ENCODE measurements at regions not wholly inside any gene's neighbourhood (a gene's known extent, or its start where the extent isn't known, plus 50 kb on each side); places are given as distances from the start of the nearest gene placed in this dataset.
"Not testable (repeated sequence)": the region's sequence is repeated elsewhere in the genome, so short reads cannot be mapped to it uniquely, and the experiment has no call there.

DNA sequence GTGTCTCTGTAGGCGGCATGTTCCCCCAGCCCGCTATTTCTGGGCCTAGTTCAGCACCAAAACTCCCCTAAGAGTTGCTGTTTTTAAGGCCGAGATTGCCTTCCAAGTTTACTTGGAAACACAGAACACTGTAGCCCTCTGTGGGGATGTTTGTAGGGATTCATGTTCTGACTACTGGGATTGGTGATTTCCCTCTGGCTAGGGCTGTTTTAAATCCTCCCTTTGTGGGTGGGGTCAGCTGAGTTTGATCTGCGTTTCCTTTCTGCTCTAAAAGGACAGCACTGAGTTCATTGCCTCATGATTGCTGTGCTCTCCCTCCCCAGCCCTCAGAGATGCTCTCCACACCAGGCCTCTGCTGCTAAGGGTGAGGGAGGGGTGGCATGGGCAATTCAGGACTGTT lies 640.6 kb upstream of the DPPA4 start:
- Mint-ChIP-seq H3K4me3 (no peak overlapping the region), H3K9me3 (peaks cover 4% of the 10 kb centered on the region), H3K4me1 (no peaks in the 10 kb centered on the region), H3K36me3 (ENCODE audit: low read depth) (no peaks in the 10 kb centered on the region), H3K27ac (no peak overlapping the region), H3K27me3 (no peaks in the 10 kb centered on the region)
- intact Hi-C loops (cut with micrococcal nuclease), result no loop called here
- DNase-seq, result no peak

DNA sequence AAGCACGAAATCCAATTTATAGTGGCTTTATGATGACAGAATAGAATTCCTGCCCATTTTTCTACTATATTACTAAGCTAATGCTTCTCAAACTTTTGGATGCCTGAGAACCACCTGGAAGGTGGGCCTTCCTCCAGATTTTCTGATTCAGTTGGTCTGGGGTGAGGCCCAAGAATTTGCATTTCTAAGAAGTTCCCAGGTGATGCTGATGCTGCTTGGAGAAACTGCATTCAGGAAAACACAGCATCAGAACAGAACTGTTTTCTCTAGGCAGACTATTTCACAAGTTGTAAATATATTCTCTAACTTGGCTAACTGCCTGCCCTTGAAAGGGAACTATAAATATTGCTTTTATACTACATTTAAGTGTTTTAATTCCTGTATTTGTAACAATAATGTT lies 644.9 kb upstream of the DPPA4 start:
- no peak for DNase-seq
- H3K4me1 Mint-ChIP-seq, result no peaks in the 10 kb centered on the region
- H3K27ac Mint-ChIP-seq, result no peak overlapping the region
- intact Hi-C loops (cut with micrococcal nuclease), result no loop called here
- no peak overlapping the region for H3K4me3 Mint-ChIP-seq
- no peaks in the 10 kb centered on the region for H3K36me3 Mint-ChIP-seq (ENCODE audit: low read depth)
- no peaks in the 10 kb centered on the region for H3K9me3 Mint-ChIP-seq
- no peaks in the 10 kb centered on the region for H3K27me3 Mint-ChIP-seq

DNA sequence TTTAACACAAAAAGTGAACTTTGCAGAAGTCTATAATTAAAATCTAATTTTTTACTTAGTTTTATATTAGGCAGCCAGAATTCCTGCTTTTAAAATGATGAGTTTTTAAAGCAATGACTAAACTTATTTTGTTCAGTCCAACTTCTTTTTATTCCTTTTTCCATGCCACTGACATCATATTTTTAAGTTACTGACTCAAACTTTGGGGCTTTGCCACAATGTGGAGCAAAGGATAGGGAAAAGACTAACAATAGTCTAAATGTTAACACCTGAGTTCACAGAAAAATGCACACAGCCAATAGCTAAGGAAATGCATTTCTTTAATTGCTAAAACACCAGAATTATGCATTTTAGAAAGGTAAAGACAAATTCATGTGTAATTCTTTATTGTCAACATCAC lies 647.6 kb upstream of the DPPA4 start:
- no peaks in the 10 kb centered on the region for H3K4me1 Mint-ChIP-seq
- DNase-seq, result no peak
- no peak overlapping the region for H3K4me3 Mint-ChIP-seq
- H3K27me3 Mint-ChIP-seq, result no peaks in the 10 kb centered on the region
- no peak overlapping the region for H3K27ac Mint-ChIP-seq
- H3K9me3 Mint-ChIP-seq, result no peaks in the 10 kb centered on the region
- no peaks in the 10 kb centered on the region for H3K36me3 Mint-ChIP-seq (ENCODE audit: low read depth)
- intact Hi-C loops (cut with micrococcal nuclease), result no loop called here

DNA sequence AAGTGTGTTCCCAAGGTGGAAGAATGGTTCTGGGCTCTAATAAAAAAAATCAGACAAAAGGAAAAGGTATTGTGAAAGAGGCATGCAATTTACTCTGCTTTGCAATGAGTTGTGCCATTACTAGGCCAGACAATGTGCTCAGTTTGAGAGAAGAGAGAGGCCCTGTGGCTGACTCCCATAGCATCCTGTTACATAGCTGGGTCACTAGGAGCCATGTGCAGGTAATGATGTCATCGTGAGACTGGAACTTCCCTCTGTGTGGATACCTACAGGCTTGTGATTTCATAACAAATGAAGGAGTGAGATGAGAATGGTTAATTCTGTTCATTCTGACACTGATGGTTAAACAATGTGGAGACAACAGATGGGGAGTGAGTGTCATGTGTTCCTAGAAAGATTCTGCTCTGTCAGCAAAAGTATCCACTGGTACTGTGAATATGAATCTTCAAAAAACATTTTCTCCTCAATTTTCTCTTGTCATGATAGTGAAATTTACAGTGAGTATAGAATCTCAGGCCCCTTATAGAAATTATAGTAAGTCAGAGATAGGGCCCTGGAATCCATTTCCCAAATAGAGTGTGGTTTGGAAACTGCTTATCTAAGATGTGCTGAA lies 648.7 kb upstream of the DPPA4 start:
- Mint-ChIP-seq H3K9me3 (no peaks in the 10 kb centered on the region), H3K4me1 (no peaks in the 10 kb centered on the region), H3K36me3 (ENCODE audit: low read depth) (no peaks in the 10 kb centered on the region), H3K4me3 (no peak overlapping the region), H3K27me3 (no peaks in the 10 kb centered on the region), H3K27ac (no peak overlapping the region)
- no peak for DNase-seq
- intact Hi-C loops (cut with micrococcal nuclease), result no loop called here

- peaks cover 5% of the 10 kb centered on the region for H3K9me3 Mint-ChIP-seq
- H3K27me3 Mint-ChIP-seq, result no peaks in the 10 kb centered on the region
- no peak overlapping the region for H3K27ac Mint-ChIP-seq
- no peak for DNase-seq
- H3K4me3 Mint-ChIP-seq, result no peak overlapping the region
- H3K4me1 Mint-ChIP-seq, result no peaks in the 10 kb centered on the region
- H3K36me3 Mint-ChIP-seq (ENCODE audit: low read depth), result no peaks in the 10 kb centered on the region
- intact Hi-C loops (cut with micrococcal nuclease), result no loop called here
These were observed 657.5 kb upstream of the DPPA4 start for GRCh38 chr3:109994853-109995252.

DNA sequence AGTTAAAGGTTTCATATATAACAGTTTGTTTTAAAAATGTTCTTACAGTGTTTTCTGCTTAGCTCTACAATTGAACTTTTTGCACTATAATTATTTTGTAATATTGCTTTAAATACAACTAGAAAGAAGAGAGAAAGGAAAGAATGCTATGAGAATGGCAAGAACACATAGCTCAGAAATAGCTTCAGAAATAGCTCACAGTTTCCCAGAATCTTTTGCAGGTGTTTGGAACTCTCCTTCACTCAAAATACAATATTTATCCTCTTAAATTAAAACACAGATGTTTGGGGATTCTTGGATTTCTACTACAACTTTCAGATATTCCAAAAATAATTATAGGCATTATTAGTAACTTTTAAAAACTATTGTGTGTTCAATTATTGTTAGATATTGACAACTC lies 658.0 kb upstream of the DPPA4 start:
- Mint-ChIP-seq H3K36me3 (ENCODE audit: low read depth) (no peaks in the 10 kb centered on the region), H3K27me3 (no peaks in the 10 kb centered on the region), H3K4me1 (no peaks in the 10 kb centered on the region), H3K27ac (no peak overlapping the region), H3K9me3 (peaks cover 5% of the 10 kb centered on the region), H3K4me3 (no peak overlapping the region)
- intact Hi-C loops (cut with micrococcal nuclease), result no loop called here
- no peak for DNase-seq

DNA sequence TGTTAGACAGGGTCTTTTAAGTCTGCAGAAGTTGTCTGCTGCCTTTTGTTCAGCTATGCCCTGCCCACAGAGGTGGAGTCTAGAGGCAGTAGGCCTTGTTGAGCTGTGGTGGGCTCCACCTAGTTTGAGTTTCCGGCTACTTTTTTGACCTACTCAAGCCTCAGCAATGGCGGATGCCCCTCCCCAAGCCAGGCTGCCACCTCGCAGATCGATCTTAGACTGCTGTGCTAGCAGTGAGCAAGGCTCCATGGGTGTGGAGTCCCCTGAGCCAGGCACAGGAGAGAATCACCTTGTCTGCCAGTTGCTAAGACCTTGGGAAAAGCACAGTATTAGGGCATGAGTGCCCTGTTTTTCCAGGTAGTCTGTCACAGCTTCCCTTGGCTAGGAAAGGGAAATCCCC lies 664.6 kb upstream of the DPPA4 start:
- H3K27me3 Mint-ChIP-seq; DNase-seq; H3K4me3 Mint-ChIP-seq; H3K4me1 Mint-ChIP-seq; H3K27ac Mint-ChIP-seq; H3K36me3 Mint-ChIP-seq (ENCODE audit: low read depth); intact Hi-C loops (cut with micrococcal nuclease); H3K9me3 Mint-ChIP-seq: not testable (repeated sequence)

GRCh38 chr3:110006913-110007312 lies 669.6 kb upstream of the DPPA4 start:
- Mint-ChIP-seq H3K27ac (no peak overlapping the region), H3K4me3 (no peak overlapping the region), H3K36me3 (ENCODE audit: low read depth) (no peaks in the 10 kb centered on the region), H3K9me3 (peaks cover 3% of the 10 kb centered on the region), H3K4me1 (no peaks in the 10 kb centered on the region), H3K27me3 (no peaks in the 10 kb centered on the region)
- intact Hi-C loops (cut with micrococcal nuclease), result no loop called here
- no peak for DNase-seq

- intact Hi-C loops (cut with micrococcal nuclease), result no loop called here
- no peaks in the 10 kb centered on the region for H3K4me1 Mint-ChIP-seq
- no peak overlapping the region for H3K4me3 Mint-ChIP-seq
- H3K27me3 Mint-ChIP-seq, result no peaks in the 10 kb centered on the region
- no peak for DNase-seq
- peaks cover 10% of the 10 kb centered on the region for H3K9me3 Mint-ChIP-seq
- no peaks in the 10 kb centered on the region for H3K36me3 Mint-ChIP-seq (ENCODE audit: low read depth)
- no peak overlapping the region for H3K27ac Mint-ChIP-seq
These were observed 678.1 kb upstream of the DPPA4 start for GRCh38 chr3:110015231-110015963.

DNA sequence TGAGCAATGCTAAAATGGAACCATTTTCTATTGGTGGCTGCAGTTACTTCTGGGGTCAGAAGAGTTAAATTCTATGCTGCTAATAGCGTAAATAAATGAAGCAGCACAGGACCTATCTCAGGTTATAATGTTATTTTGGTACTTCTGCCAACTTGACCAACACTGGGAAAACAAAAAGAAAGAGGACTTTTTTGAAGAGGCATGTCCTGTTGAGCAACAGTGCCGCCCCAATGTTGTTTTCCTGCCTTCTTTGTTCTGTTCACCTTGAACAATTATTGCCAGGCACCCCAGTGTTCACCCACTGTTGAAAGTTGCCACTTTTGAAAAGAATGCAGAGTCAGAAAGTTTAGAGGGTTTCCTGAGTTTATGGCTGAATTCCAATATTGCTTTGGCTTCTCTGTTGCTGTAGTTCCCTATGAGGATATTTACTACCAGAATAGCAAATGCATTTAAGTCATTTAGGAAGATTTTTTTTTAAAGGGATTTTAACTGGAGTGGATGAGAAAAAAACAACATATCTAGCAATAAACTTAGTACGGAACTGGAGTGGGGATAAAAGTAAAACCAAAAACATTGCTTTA lies 679.0 kb upstream of the DPPA4 start:
- H3K36me3 Mint-ChIP-seq (ENCODE audit: low read depth), result no peaks in the 10 kb centered on the region
- DNase-seq, result no peak
- H3K4me3 Mint-ChIP-seq, result no peak overlapping the region
- no peaks in the 10 kb centered on the region for H3K4me1 Mint-ChIP-seq
- H3K27me3 Mint-ChIP-seq, result no peaks in the 10 kb centered on the region
- no peak overlapping the region for H3K27ac Mint-ChIP-seq
- peaks cover 10% of the 10 kb centered on the region for H3K9me3 Mint-ChIP-seq
- intact Hi-C loops (cut with micrococcal nuclease), result no loop called here

DNA sequence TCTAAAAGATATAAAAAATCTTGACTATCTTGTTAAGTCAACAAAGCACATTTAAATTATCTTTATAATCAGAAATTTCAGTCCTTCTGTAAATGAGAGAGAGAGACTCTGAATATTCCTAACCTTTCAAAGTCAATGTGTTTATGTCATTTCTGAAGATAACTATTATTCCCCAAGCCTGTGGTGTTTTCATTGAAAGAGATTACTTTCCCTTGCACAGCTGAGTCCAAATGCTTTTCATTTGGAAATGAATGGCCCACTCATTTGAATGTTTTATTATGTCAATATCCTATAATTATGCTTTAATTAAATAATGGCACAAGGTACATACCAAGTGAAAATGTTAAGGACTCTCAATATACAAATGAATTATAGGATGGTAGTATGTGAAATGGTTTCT lies 680.0 kb upstream of the DPPA4 start:
- H3K4me3 Mint-ChIP-seq, result no peak overlapping the region
- no peaks in the 10 kb centered on the region for H3K36me3 Mint-ChIP-seq (ENCODE audit: low read depth)
- H3K27me3 Mint-ChIP-seq, result no peaks in the 10 kb centered on the region
- H3K4me1 Mint-ChIP-seq, result no peaks in the 10 kb centered on the region
- no peak for DNase-seq
- peaks cover 6% of the 10 kb centered on the region for H3K9me3 Mint-ChIP-seq
- H3K27ac Mint-ChIP-seq, result no peak overlapping the region
- intact Hi-C loops (cut with micrococcal nuclease), result no loop called here

DNA sequence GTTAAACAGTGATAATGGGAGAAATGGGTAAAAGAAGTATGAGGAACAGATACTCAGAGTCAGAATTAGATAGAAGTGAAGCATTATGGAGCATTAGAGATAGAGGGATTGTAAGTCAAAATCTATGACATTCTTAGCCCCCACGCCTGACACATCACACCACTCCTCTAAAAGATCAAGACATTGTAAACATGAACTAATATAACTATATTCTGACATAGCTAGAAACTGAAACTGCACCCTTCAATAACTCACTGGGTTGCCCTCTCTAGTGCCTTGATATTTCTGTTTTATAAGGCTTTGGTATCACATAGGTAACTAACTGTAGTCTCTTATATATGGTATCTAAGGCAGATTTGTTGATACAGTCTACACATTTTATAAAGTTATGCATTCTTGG lies 684.3 kb upstream of the DPPA4 start:
- intact Hi-C loops (cut with micrococcal nuclease), result no loop called here
- Mint-ChIP-seq H3K4me1 (no peaks in the 10 kb centered on the region), H3K27ac (no peak overlapping the region), H3K4me3 (no peak overlapping the region), H3K27me3 (no peaks in the 10 kb centered on the region), H3K36me3 (ENCODE audit: low read depth) (no peaks in the 10 kb centered on the region), H3K9me3 (no peaks in the 10 kb centered on the region)
- DNase-seq, result no peak

GRCh38 chr3:110023022-110023421 lies 685.7 kb upstream of the DPPA4 start:
- DNase-seq; H3K27ac Mint-ChIP-seq; H3K4me1 Mint-ChIP-seq; H3K9me3 Mint-ChIP-seq; H3K4me3 Mint-ChIP-seq; intact Hi-C loops (cut with micrococcal nuclease); H3K27me3 Mint-ChIP-seq; H3K36me3 Mint-ChIP-seq (ENCODE audit: low read depth): not testable (repeated sequence)

- intact Hi-C loops (cut with micrococcal nuclease), result no loop called here
- Mint-ChIP-seq H3K27me3 (no peaks in the 10 kb centered on the region), H3K36me3 (ENCODE audit: low read depth) (no peaks in the 10 kb centered on the region), H3K9me3 (no peaks in the 10 kb centered on the region), H3K4me3 (no peak overlapping the region), H3K4me1 (no peaks in the 10 kb centered on the region), H3K27ac (no peak overlapping the region)
- DNase-seq, result no peak
These were observed 689.1 kb upstream of the DPPA4 start for GRCh38 chr3:110026421-110026820.
